ENCODE measurements at regions not wholly inside any gene's neighbourhood (a gene's known extent, or its start where the extent isn't known, plus 50 kb on each side); places are given as distances from the start of the nearest gene placed in this dataset.

GRCh38 chr11:71383461-71383860, 64.7 kb downstream of the DHCR7 start:
- WGBS, 2 donors = 75 to 88% methylated on average over 1 of the region's 1 CpG
- DNase-seq (no peak), ATAC-seq (ENCODE audit: insufficient read depth, low FRiP score) (no peak)
- Histone ChIP-seq H3K9me3 (ENCODE audit: control insufficient read depth in 4 of 4, insufficient read depth in 3 of 4, low read length in 3 of 4) (peaks cover 0 to 16% (median 0%) of the 10 kb centered on the region in 4 donors), H3K27ac (ENCODE audit: low read depth in 1 of 2, low read length in 1 of 2) (no peak overlapping the region), H3K4me1 (ENCODE audit: control insufficient read depth in 5 of 5, insufficient read depth in 5 of 5, low read length in 5 of 5) (no peaks in the 10 kb centered on the region), H3K4me3 (no peak overlapping the region), H3K9ac (ENCODE audit: insufficient read depth in 1 of 2, low read length in 2 of 2) (no peak overlapping the region), H3K36me3 (ENCODE audit: control insufficient read depth in 4 of 4, insufficient read depth in 4 of 4, low read length in 4 of 4) (no peaks in the 10 kb centered on the region), H3K27me3 (ENCODE audit: control insufficient read depth in 3 of 3, insufficient read depth in 3 of 3, low read length in 2 of 3) (peaks cover 0 to 4% (median 0%) of the 10 kb centered on the region in 3 donors)
- no peak for TF ChIP-seq CTCF (IDR thresholded peaks at IDR 0.05; ENCODE audit: control extremely low read depth, extremely low read depth)

GRCh38 chr11:71381781-71382505, 66.2 kb downstream of the DHCR7 start:
- H3K4me1 ChIP-seq (ENCODE audit: control insufficient read depth in 5 of 5, insufficient read depth in 5 of 5, low read length in 5 of 5) = no peaks in the 10 kb centered on the region
- no peak overlapping the region for H3K27ac ChIP-seq (ENCODE audit: low read depth in 1 of 2, low read length in 1 of 2)
- no peak for TF ChIP-seq CTCF (IDR thresholded peaks at IDR 0.05; ENCODE audit: control extremely low read depth, extremely low read depth)
- peak overlapping the region; percentile 12 for H3K4me3 ChIP-seq
- H3K27me3 ChIP-seq (ENCODE audit: control insufficient read depth in 3 of 3, insufficient read depth in 3 of 3, low read length in 2 of 3) = peaks cover 0 to 4% (median 0%) of the 10 kb centered on the region in 3 donors
- peaks cover 0 to 11% (median 0%) of the 10 kb centered on the region in 4 donors for H3K9me3 ChIP-seq (ENCODE audit: control insufficient read depth in 4 of 4, insufficient read depth in 3 of 4, low read length in 3 of 4)
- 81 to 82% methylated on average over 5 of the region's 5 CpGs for WGBS, 2 donors
- ATAC-seq (ENCODE audit: insufficient read depth, low FRiP score) (no peak), DNase-seq (no peak)
- H3K9ac ChIP-seq (ENCODE audit: insufficient read depth in 1 of 2, low read length in 2 of 2) = no peak overlapping the region
- H3K36me3 ChIP-seq (ENCODE audit: control insufficient read depth in 4 of 4, insufficient read depth in 4 of 4, low read length in 4 of 4) = no peaks in the 10 kb centered on the region

GRCh38 chr11:71379701-71380100, 68.5 kb downstream of the DHCR7 start:
- Histone ChIP-seq H3K9ac (ENCODE audit: insufficient read depth in 1 of 2, low read length in 2 of 2) (no peak overlapping the region), H3K4me1 (ENCODE audit: control insufficient read depth in 5 of 5, insufficient read depth in 5 of 5, low read length in 5 of 5) (no peaks in the 10 kb centered on the region), H3K36me3 (ENCODE audit: control insufficient read depth in 4 of 4, insufficient read depth in 4 of 4, low read length in 4 of 4) (no peaks in the 10 kb centered on the region), H3K27ac (ENCODE audit: low read depth in 1 of 2, low read length in 1 of 2) (no peak overlapping the region), H3K9me3 (ENCODE audit: control insufficient read depth in 4 of 4, insufficient read depth in 3 of 4, low read length in 3 of 4) (peaks cover 0 to 11% (median 0%) of the 10 kb centered on the region in 4 donors), H3K4me3 (no peak overlapping the region), H3K27me3 (ENCODE audit: control insufficient read depth in 3 of 3, insufficient read depth in 3 of 3, low read length in 2 of 3) (no peaks in the 10 kb centered on the region)
- TF ChIP-seq CTCF (IDR thresholded peaks at IDR 0.05; ENCODE audit: control extremely low read depth, extremely low read depth) = no peak
- WGBS, 2 donors = 67 to 73% methylated on average over 2 of the region's 2 CpGs
- DNase-seq = no peak
- no peak for ATAC-seq (ENCODE audit: insufficient read depth, low FRiP score)

All from lung (tissue), 11 donors.